ENCODE measurements at regions not wholly inside any gene's neighbourhood (a gene's known extent, or its start where the extent isn't known, plus 50 kb on each side); places are given as distances from the start of the nearest gene placed in this dataset. TPM values are rescaled to one million over a fixed set of nuclear protein-coding genes. Genes with fewer than 3 reads are reported as not detected.
A peak's percentile ranks its signal among the peaks of the same experiment; 100 is the strongest.
"Not testable (repeated sequence)": the region's sequence is repeated elsewhere in the genome, so short reads cannot be mapped to it uniquely, and the experiment has no call there.

DNA sequence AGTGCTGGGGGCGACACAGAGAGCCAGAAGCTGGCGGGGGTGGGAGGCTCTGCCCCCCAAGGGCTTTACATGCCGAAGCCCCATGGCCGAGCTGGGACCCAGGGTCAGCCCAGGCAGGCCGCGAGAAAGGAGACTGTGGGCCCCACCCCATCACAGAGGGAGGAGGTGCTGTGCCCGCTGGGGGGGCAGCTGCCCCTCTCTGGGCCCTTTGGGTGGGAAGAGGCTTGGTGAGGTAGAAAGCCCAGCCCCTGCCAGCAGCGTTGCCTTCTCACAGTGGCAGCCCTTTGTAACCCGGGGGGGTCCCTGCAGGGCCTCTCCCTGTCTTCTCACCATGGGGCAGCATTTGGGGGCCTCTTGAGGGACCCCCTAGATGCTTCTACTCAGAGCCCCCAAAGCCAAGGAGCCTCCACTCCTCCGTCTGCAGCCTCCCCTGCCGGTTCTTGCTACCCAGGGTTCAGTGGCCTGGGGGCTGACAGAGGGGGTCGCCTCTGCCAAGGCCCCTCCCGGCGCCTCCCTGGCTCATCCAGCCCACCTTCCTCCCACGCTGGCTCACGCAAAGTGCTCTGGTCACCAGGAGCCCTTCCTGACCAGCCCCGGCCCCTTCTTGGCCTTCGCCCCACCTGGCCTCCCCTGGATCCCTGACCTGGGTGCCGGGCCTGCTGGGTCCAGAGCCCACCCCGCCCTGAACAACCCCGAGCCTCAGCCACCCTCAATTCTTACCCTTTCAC lies 2967.9 kb downstream of the RPIA start:
- 38 to 73% methylated on average over 9 to 13 of the region's 21 CpGs for WGBS, 2 donors
- not testable (repeated sequence) for H3K4me3 ChIP-seq; H3K36me3 ChIP-seq (ENCODE audit: control insufficient read depth in 4 of 4, insufficient read depth in 4 of 4, low read length in 4 of 4); ATAC-seq (ENCODE audit: insufficient read depth, low FRiP score); H3K4me1 ChIP-seq (ENCODE audit: control insufficient read depth in 5 of 5, insufficient read depth in 5 of 5, low read length in 5 of 5); H3K27ac ChIP-seq (ENCODE audit: low read depth in 1 of 2, low read length in 1 of 2); H3K27me3 ChIP-seq (ENCODE audit: control insufficient read depth in 3 of 3, insufficient read depth in 3 of 3, low read length in 2 of 3); DNase-seq; H3K9me3 ChIP-seq (ENCODE audit: control insufficient read depth in 4 of 4, insufficient read depth in 3 of 4, low read length in 3 of 4); H3K9ac ChIP-seq (ENCODE audit: insufficient read depth in 1 of 2, low read length in 2 of 2)

DNA sequence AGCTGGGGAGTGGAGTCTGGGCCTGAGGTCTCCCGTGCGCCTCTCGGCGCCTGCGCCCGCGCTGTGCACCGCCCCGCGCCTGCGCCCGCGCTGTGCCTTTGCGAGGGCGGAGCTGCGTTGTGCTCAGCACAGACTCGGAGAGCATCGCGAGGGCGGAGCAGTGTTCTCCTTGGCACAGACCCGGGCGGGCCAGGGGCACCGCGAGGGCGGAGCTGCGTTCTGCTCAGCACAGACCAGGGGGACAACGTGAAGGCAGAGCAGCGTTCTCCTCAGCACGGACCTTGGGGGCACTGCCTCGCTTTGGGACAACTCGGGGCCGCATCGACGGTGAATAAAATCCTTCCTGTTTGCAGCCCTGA lies 2968.4 kb downstream of the RPIA start:
- H3K4me1 ChIP-seq (ENCODE audit: control insufficient read depth in 5 of 5, insufficient read depth in 5 of 5, low read length in 5 of 5); H3K4me3 ChIP-seq; H3K9me3 ChIP-seq (ENCODE audit: control insufficient read depth in 4 of 4, insufficient read depth in 3 of 4, low read length in 3 of 4); H3K27ac ChIP-seq (ENCODE audit: low read depth in 1 of 2, low read length in 1 of 2); H3K27me3 ChIP-seq (ENCODE audit: control insufficient read depth in 3 of 3, insufficient read depth in 3 of 3, low read length in 2 of 3); H3K9ac ChIP-seq (ENCODE audit: insufficient read depth in 1 of 2, low read length in 2 of 2); H3K36me3 ChIP-seq (ENCODE audit: control insufficient read depth in 4 of 4, insufficient read depth in 4 of 4, low read length in 4 of 4): not testable (repeated sequence)
- WGBS, 2 donors = 7 to 15% methylated on average over 17 to 24 of the region's 34 CpGs
- DNase-seq = peak; percentile 17 to 64 (median 26)
- peak; percentile 99 for ATAC-seq (ENCODE audit: insufficient read depth, low FRiP score)

DNA sequence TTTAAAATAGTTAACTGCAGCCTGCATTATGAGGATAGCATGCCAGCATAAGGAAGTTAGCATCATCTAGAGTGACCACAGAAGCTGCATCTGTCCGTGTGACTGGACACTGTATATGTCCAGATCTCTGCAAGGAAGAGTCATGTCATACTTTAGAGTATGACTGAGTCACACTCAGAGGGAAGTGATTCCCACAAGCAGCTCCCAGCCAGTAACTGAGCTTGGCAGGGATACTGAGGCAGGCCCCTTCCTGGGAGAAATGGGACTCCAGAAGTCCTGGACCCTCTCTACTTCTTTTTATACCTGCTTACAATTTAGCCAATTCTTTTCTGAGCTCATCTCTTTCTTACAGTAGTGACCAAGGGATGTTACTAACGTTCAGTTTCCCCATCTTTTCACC lies 2975.9 kb downstream of the RPIA start:
- H3K4me1 ChIP-seq (ENCODE audit: control insufficient read depth in 5 of 5, insufficient read depth in 5 of 5, low read length in 5 of 5); H3K9me3 ChIP-seq (ENCODE audit: control insufficient read depth in 4 of 4, insufficient read depth in 3 of 4, low read length in 3 of 4); H3K27ac ChIP-seq (ENCODE audit: low read depth in 1 of 2, low read length in 1 of 2); H3K27me3 ChIP-seq (ENCODE audit: control insufficient read depth in 3 of 3, insufficient read depth in 3 of 3, low read length in 2 of 3); DNase-seq; H3K9ac ChIP-seq (ENCODE audit: insufficient read depth in 1 of 2, low read length in 2 of 2); H3K36me3 ChIP-seq (ENCODE audit: control insufficient read depth in 4 of 4, insufficient read depth in 4 of 4, low read length in 4 of 4); H3K4me3 ChIP-seq; ATAC-seq (ENCODE audit: insufficient read depth, low FRiP score): not testable (repeated sequence)
- WGBS, 2 donors = 50 to 54% methylated on average over 1 of the region's 2 CpGs

DNA sequence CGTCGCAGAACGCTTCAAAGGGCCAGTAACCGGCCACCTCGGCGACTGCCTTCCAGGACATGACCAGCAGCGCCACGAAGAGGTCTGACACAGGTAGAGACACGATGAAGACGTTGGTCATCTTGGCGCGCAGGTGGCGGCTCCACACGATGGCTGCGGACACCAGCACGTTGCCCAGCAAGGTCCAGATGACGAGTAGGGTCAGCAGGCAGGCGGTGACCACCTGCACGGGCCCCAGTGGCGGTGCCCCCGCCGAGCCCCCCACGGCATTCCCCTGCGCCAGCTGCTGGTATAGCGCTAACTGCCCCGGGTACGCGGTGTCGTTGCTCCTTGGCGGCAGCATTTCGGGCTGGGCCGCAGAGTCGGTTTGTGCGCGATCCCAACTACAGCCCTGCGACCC lies 2994.1 kb downstream of the RPIA start:
- H3K9me3 ChIP-seq (ENCODE audit: control insufficient read depth in 4 of 4, insufficient read depth in 3 of 4, low read length in 3 of 4); ATAC-seq (ENCODE audit: insufficient read depth, low FRiP score); H3K27ac ChIP-seq (ENCODE audit: low read depth in 1 of 2, low read length in 1 of 2); H3K4me1 ChIP-seq (ENCODE audit: control insufficient read depth in 5 of 5, insufficient read depth in 5 of 5, low read length in 5 of 5); H3K4me3 ChIP-seq; H3K9ac ChIP-seq (ENCODE audit: insufficient read depth in 1 of 2, low read length in 2 of 2); H3K27me3 ChIP-seq (ENCODE audit: control insufficient read depth in 3 of 3, insufficient read depth in 3 of 3, low read length in 2 of 3); DNase-seq; H3K36me3 ChIP-seq (ENCODE audit: control insufficient read depth in 4 of 4, insufficient read depth in 4 of 4, low read length in 4 of 4): not testable (repeated sequence)
- 36 to 44% methylated on average over 14 to 30 of the region's 36 CpGs for WGBS, 2 donors

DNA sequence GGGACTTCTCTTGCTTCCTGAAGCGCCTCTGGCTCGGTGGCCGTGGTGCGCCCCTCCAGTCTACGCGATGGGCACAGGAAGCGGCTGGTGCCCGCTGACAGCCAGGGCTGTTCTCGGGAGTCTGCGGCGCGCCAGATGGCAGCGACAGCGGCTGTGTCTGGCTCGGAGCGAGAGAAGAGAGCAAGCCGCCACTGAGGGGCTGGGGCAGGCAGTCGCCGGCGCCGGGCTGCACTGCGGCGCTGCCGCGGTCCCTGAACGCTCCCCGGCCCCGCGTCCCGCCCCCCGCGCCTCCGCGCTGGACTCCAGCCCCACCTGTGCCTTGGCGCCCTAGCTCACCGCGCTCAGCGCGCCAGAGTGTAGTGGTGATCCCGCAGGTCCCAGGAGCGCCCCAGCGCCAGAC lies 2994.6 kb downstream of the RPIA start:
- H3K27ac ChIP-seq (ENCODE audit: low read depth in 1 of 2, low read length in 1 of 2); ATAC-seq (ENCODE audit: insufficient read depth, low FRiP score); H3K4me3 ChIP-seq; H3K27me3 ChIP-seq (ENCODE audit: control insufficient read depth in 3 of 3, insufficient read depth in 3 of 3, low read length in 2 of 3); H3K36me3 ChIP-seq (ENCODE audit: control insufficient read depth in 4 of 4, insufficient read depth in 4 of 4, low read length in 4 of 4); H3K9me3 ChIP-seq (ENCODE audit: control insufficient read depth in 4 of 4, insufficient read depth in 3 of 4, low read length in 3 of 4); DNase-seq; H3K9ac ChIP-seq (ENCODE audit: insufficient read depth in 1 of 2, low read length in 2 of 2); H3K4me1 ChIP-seq (ENCODE audit: control insufficient read depth in 5 of 5, insufficient read depth in 5 of 5, low read length in 5 of 5): not testable (repeated sequence)
- WGBS, 2 donors = 5 to 7% methylated on average over 16 to 33 of the region's 42 CpGs

Small RNA genes lying in the stretch of these regions (small RNA-seq; reads per million reads assigned to genes)
- gene AC233266.1 (ENCODE audit: low replicate concordance) (not detected), gene RNA5SP100 (ENCODE audit: low replicate concordance) (not detected)
